Daoy (cell line): ENCODE measurements at regions not wholly inside any gene's neighbourhood (a gene's known extent, or its start where the extent isn't known, plus 50 kb on each side); places are given as distances from the start of the nearest gene placed in this dataset.

Source experiments
- DNase-seq: peaks from one replicate; pipeline ENCODE4 v3.0.0-alpha.2; 2015; ENCODE audit warnings: low read depth

DNA sequence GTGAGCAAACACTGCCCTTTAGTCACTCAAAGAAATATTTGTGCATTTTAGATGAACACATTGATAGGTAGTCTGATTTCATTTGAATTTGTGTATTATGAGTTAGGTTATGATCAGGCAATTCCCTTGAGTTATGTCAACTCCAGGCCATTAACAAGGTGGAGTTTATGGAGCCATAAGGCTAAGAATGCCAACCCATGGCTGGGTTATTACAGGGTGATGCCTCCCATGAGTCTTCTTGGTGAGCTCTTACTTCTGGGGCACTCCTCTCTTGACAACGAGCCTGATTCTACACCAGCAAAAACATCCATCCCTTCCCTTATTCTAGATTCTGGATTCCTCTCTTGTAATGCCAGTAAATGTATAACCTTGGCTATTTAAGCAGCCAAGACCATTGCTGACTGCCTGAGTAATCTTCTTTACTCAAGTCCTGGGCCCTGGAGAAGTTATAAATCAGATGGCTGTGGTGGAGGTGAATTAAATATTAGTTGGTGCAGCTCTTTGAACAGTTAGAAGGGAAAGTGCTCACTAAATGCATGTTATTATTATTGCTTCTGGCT lies 645.7 kb upstream of the TENM4 start:
- no peak for DNase-seq

DNA sequence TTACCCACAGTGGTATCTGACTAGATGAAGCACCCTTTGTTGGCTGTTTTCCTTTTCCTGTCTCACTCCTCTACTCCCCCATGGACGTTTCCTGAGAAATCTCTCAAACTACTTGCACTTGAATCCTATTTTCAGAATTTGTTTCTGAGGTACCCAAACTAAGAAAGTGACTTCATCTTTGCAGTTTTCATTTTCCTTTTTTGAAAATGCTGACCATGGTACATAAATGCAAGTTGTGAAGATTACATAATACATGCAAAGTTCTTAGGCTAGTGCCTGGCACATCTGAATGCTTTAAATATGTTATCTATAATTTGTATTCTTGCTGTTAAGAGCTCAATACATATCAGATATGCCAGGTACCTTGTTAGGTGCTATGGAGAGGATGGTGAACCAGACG lies 644.7 kb upstream of the TENM4 start:
- DNase-seq, result no peak

DNA sequence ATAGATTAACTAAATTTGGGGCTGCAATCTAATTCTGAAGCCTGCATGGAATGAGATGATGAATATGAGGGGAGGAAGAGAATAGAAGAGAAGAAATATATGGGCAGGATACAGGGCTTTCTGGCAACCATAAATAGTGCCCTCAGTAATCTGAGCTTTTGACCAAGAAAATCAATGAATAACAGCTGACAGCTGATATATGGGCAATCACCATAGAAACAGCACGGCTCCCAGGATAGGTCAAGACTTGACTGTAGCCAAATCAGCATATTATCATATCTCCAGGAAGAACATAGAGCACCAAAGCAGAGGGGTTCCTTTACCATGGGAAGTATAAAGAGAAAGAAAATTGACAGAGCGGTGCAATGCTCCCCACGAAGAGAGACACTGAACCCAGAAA lies 643.8 kb upstream of the TENM4 start:
- DNase-seq, result no peak

DNA sequence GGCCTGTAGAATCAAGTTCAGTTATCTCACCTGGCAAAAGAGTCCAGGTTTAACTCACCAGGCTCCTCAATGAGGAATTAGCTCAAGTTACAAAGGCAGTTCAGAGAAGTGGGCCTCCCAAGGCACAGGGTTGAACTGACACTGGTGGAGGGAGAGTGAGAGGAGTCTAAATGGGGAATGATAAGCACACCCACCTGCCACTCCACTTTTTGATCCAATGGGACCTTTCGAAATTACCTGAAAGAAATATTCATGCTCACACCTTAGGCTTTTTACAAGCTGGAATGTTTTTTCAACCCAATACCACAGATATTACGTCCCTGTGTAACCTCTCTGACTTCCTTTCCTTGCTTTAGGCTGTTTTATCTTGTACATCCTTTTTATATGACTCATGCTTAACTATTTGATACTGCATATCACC lies 642.7 kb upstream of the TENM4 start:
- no peak for DNase-seq

DNA sequence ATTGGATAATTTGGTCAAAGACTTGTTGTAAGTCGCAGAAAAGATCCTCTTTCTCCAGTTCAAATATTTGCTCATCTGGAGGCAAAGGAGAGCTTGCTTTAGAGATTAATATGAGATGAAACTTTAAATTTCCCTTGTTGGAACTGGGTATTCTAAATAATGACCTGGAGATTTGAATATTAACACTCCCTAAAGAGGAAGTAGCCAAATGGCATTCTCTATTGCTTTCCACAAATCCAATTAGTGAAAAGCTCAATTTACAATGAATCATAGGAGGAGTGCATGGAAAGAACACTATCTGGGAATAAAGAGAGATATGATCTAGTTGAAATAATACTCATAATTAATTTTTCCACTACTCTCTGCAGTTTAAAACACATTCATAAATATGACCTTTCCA lies 641.6 kb upstream of the TENM4 start:
- no peak for DNase-seq

DNA sequence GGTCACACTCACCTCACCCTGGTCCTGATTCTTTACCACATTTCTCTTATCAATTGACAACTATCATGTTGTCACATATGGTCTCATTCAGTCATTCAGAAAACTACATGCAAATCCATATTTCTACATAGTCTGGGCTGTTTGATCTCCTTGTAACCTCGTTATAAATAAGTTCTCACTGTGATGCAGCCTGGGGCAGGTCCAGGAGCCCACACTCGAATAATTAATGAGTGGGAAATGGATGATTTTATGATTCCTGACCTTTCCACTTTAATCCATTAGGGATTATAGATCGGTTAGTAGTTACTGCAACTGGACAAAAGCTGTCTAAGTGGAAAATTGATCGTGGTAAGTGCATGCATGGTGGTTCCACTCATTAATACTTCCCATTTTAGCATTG lies 636.3 kb upstream of the TENM4 start:
- DNase-seq, result no peak

DNA sequence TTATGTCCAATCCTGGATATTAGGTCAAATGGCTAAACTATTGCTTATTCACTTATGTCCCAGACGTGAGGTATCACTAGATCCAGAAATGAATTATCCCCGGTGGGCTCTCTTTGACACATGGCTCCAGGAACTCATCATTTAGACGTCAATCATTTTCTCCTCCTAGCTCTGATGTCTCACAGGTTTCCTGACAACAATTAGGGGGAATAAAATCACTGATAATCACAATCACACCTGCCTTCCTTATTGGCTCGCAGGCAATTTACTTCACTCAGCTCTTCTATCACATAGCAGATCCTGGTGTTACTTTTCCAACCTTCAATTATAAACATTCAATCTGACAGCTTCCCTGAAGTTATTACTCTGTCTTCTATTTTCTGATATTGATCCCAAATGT lies 634.0 kb upstream of the TENM4 start:
- DNase-seq, result no peak

DNA sequence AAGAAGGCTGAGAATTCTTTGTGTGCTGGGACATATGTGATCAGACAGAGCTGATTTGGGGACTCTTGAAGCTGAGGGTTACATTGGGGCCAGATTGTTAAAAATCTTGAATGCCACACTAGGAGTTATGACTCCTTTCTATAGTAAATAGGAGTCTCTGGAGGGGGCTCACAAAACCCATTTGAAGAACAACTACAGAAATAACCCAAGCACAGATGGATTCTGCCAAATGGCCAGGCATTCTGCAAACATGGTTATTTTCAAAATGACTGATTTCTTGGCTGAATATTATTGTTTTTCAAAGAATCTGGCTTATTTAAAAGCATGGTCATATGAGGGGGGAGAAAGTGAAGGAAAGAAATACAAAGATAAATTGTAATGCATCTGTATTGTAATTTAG lies 625.5 kb upstream of the TENM4 start:
- DNase-seq, result no peak

DNA sequence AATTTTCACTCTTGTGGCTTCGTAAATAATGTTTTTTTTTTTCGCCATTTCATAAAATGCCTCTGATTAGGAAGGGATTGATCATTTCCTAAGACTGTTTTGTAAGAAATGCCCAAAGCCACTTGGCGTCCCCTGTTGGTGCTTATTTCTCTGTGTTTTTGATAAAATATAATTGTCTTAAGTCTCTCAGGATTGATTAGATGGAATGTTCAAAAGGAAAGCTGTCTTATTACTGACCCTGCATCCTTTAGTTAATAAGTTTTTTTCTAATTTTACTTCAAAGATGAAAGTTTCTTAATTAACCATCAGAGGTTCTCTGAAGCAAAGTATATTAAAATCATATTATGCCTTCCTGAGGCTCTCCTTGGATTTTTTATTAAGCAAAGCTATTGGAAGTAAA lies 624.3 kb upstream of the TENM4 start:
- no peak for DNase-seq

DNA sequence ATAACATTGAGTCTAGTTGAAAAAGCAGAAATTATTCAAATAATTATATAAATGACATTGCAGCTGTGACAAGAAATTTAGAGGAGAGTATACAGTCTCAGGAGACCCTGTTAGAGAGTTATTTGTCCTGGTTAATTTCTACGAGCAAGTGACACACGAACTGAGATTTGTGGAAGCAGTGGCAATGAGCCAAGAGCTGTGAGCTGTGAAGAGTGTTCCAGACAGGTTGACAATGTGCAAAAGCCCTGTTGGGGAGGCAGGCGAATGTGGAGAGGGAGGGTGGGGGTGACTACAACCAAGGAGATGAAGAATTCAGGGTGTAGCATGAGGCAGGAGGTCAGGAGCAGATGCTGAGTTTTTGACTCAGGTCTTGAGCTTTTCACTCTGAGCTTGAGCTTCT lies 620.2 kb upstream of the TENM4 start:
- DNase-seq, result no peak

DNA sequence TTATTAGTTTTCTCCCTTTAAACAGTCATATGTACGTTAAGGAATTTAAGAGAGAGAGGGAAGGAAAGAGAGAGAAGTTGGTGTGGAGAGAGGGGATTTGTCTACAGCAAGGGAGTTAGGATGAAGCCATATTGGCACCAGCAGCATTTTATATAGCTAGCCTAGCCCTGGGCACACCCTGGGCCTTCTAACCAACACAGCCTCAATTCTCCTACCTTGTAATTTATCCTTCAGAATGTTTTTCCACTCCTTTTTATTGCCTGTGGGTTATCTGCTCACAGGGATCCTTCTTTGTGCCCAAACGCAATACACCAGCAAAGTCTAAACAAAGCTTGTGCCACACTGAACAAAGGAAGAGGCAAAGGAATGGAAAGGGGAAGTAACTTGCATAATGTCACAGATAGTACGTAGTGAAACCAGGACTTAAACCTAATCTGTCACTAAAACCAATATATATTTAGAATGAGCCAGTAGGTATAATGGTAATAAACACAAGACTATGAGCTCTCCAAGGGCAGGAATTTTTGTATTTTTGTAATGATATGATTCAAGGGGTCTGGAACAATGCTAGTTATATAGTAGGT lies 613.8 kb upstream of the TENM4 start:
- no peak for DNase-seq

DNA sequence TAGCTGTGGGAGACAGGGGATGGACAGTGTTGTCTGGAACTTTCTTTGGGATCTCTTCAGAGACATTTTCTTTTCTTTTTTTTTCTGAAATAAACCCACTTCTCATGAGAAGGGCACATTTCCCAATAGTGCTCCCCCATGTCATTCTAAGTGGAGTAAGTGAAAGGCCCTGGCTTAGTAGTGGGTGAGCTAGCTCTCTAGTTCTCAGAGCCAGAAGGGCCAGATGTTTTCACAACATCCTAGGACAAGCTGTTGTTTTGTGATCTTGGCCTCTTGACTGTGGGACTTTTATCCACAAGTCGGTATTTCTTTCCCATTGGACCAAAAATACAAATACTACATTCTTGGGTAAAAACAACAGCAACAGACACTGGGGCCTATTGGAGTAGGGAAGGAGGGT lies 607.7 kb upstream of the TENM4 start:
- DNase-seq, result no peak

DNA sequence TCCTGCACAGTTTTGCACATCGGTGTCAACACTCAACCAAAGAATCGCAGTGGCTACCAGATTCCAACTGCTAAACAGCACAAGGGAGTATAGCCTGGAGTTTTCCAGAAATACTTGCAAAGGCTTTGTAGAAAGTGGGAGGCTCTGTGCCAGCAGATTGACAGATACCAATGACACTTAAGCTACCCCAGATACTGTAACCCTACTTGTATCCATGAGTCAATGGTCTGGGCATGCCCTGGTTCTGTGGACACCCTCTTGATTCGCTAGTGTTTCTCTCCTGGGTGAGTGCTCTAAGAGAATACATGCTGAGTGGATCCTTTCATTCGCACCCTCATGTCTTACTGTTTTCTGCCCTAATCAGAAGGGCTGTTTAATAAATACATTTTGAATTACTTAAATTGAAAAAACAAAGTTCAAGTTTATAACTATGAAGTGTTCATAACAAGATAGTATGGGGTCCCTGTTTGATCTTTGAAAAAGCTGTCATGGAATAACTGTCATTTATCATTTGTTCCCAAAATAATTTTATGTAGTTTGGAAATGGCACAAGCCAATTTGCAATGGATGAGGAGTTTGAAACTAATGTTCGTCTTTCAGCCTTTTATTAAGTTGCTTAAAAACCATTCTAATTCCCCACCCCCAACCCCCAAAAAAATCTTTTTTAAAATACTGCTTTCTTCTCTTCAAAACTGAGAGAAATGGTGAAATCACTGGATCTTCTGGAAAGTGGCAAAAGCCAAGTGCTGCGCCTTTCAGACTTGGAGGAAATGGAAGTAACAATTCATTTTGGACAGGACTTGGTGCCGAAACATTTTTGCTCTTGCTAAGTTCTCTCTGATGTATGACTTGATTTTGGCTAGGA lies 600.5 kb upstream of the TENM4 start:
- DNase-seq, result no peak

DNA sequence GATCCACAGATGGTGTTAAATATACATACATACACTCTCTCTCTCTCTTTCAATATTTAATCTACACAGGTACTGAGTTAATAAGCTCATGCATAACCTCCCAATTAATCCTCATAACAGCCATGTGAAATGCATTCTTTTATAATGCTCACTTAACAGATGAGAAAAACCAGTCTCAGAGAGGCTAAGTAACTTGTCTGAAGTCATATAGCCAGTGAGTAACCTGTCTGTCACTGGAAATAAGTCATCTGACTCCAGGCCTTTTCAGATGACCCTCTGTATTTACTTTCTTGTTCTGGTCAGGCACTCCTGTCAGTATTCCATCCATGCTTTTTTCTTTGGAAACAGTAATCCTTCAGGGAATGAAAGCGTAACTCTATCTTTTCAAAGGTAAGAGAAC lies 594.0 kb upstream of the TENM4 start:
- no peak for DNase-seq

DNA sequence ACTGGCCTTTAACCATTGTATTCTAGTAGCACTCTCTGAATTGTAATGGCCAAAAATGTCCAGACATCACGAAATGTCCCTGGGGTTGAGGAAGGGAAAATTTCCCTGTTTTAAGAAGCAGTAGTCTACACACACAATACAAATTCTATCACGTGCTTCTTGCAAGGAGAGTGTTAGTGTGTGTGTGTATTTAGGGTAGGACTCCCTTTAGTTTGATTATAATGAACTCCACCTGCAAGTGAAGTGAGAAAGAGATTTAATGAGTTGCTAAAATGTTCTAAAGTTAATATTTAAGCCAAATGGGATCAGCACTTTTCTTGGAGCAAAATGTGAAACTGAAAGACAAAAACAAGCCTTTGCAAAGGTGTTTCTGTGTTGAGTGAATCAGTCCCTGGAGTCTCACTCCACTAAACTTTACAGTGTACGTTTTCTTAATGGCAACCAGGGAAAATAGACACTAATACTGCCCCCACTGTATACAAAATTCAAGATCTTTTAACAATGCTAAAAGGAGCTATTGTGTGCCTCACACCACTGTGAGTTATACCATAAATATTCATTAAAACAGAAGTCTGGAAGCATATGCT lies 590.3 kb upstream of the TENM4 start:
- DNase-seq, result no peak

DNA sequence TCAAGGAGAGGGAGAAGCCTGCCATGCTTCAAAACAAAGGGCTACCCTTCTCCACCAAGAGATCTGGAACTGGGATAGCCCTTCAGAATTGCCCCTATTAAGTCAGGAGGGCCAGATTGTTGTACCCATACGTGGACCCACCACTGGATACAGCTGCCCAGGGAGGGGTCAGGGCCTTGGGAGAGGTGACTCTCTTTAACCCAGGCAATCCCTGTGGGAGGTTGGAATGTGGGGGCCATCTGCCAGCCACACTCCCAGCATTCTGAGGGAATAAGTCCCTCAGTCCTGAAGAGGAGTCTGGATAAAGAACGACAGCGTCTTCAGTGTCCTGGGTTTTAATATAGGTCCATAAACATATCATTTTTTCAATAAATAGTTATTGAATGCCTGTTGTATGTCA lies 588.2 kb upstream of the TENM4 start:
- DNase-seq, result no peak

DNA sequence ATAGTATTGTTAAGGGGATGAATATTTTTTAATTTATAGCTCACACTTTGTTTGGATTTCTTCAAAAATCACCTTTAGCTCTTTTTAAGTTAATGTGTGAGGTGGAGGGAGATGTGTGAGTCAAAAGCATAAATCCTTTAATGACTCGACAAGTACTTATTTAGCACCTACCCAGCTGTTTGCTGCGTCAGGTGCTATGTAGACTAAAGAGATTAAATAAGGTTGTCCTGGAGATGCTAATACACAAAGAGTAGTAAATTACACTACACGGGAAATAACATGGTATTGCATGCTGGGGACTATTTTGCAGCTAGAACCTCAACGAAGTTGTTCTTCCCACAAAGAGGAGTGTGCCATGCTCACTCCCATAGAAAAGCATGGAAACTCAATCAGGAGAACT lies 583.3 kb upstream of the TENM4 start:
- DNase-seq, result no peak

DNA sequence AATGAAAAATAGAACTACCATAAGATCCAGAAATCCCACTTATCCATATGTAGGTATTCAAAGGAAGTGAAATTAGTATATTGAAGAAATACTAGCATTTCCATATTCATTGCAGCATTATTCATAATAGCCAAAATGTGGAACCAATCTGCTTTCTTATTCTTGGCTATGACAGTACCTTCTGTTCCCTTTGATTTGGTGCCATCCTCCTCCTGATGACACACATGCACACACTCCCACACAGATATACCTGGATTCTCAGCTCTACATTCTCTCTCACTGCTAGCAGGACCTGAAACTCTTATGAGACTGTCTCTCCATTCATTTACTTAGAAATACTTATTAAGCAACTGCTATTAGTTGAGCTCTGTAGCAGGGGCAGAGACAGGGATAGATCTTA lies 582.6 kb upstream of the TENM4 start:
- DNase-seq, result no peak

DNA sequence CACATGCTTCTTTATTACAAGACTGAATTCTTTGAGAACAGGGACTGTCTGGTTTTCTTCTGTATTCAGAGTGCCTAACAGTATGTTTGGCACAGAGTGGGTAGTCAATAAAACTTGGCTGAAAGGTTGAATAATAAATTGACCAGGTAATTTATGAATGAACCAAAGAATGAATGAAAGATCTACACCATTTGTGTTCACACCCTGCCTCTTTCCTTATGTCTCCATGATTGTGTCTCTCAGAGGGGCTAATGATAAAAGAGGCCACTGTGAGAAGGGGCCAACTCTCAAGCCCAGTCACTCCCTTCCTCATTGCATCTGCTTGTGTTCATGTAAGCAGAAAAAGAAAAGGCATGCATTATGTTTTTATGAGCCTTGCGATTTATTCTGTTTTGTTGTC lies 569.7 kb upstream of the TENM4 start:
- DNase-seq, result no peak

DNA sequence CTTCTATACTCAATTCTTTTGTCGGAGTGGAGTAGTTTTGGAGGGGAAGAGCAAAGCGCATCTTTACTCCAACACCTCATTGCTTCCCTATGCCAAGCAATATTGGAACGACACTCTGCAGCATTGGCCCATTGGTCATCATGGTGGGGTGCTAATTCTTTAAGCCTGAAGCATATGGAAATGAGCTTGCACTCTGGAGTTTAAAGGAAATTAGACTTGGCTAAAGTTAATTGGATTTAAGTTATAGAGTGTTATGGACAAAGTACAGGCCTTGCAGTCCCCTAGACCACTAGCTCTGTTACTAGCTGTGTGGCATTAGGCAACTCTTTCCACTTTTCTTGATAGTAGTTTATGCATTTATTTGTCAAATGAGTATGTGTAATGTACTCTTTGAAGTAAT lies 568.3 kb upstream of the TENM4 start:
- DNase-seq, result no peak

DNA sequence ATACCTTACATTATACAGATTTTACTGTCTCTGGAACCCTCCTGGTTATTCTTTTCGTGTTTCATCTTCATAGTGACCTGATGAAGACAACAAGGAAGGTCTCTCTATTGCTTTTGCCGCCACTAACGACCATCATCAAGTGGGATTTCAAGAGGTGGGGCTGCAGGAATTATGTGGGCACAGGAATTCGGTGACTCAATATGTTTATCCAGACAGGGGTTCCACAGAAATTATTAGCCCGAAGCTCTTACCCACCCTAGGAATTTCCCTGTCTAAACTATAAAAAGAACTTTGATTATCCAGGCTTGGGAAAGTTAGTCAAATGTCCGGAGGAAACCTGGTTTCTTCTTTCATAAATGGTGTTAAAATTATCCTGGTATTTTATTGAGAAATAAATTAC lies 566.8 kb upstream of the TENM4 start:
- peak; percentile 4 for DNase-seq

DNA sequence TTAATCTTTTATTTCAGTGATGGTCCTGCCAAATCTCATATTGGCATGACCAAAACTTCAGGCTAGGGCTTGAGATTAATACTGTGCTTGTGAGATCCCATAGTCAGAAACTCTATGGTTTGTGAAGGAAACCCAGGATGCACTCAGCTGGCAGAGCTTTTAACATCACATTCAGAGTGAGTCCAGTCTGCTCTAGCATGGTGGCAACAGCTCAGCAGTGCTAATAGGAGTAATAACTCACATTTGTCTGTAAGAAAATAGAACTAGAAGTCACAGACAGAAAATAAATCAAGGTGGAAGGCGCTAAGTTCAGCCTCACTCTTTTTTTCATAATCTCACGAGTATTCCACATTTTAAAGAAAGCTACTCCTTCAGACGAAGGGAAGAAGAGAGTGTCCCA lies 549.3 kb upstream of the TENM4 start:
- DNase-seq, result no peak

DNA sequence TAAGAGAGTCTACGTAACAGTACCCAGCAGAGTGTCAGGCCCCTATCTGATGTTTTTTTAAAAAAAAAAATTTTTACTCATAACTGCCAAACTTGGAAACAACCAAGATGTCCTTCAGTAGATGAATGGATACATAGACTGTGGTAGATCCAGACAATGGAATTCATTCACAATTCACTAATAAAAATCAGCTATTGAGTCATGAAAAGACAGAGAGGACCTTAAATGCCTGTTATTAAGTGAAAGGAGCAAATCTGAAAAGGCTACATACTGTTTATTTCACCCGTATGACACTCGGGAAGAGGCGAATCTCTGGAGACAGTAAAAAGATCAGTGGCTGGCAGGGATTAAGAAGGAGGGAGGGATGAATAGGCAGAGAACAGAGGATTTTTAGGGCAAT lies 541.4 kb upstream of the TENM4 start:
- no peak for DNase-seq
